SK-N-SH (cell line): ENCODE measurements at regions not wholly inside any gene's neighbourhood (a gene's known extent, or its start where the extent isn't known, plus 50 kb on each side); places are given as distances from the start of the nearest gene placed in this dataset.

Experiments
- EP300 ChIP-seq, 2 experiments: IDR thresholded peaks; 2 replicates each; pipeline versions ENCODE4 v1.4.0 to v1.6.1; 2012; ENCODE audit warnings: borderline replicate concordance in 1 of 2, low read depth in 1 of 2, low read length in 1 of 2
- EZH2phosphoT487 ChIP-seq: fragments of 200-600 bp; sonication (generic); IDR thresholded peaks from 2 replicates; pipeline ENCODE4 v1.6.1; 2017; ENCODE audit warnings: low read depth, mixed run types, mild to moderate bottlenecking, antibody characterized with exemption, moderate library complexity, borderline replicate concordance
- GABPA ChIP-seq: IDR thresholded peaks from 2 replicates; pipeline ENCODE4 v1.4.0; 2012; ENCODE audit warnings: low read depth, mild to moderate bottlenecking
- JUND ChIP-seq: IDR thresholded peaks from 2 replicates; pipeline ENCODE4 v1.4.0; 2012
- POLR2AphosphoS5 ChIP-seq: IDR thresholded peaks from 2 replicates; pipeline ENCODE4 v1.6.1; 2012; ENCODE audit warnings: low read depth, low read length
- RCOR1 ChIP-seq: fragments of 150-350 bp; IDR thresholded peaks from 2 replicates; pipeline ENCODE4 v1.6.1; 2017; ENCODE audit warnings: antibody characterized with exemption, low read length
- RFX5 ChIP-seq: IDR thresholded peaks from 2 replicates; pipeline ENCODE4 v1.6.1; 2012; ENCODE audit warnings: mild to moderate bottlenecking, improper control_type of control experiment, low read length
- SMC3 ChIP-seq: IDR thresholded peaks from 2 replicates; pipeline ENCODE4 v1.6.1; 2012; ENCODE audit warnings: low read depth, low read length, improper control_type of control experiment
- TAF1 ChIP-seq: IDR thresholded peaks from 2 replicates; pipeline ENCODE4 v1.6.1; 2012; ENCODE audit warnings: low read depth, mild to moderate bottlenecking, low read length, moderate library complexity, borderline replicate concordance
- TF ChIP-seq, protein P1 (sequence below): fragments of 200-600 bp; sonication (generic); IDR thresholded peaks from 2 replicates; pipeline ENCODE4 v1.6.1; 2017; ENCODE audit warnings: antibody characterized with exemption, mild to moderate bottlenecking, moderate library complexity
- TF ChIP-seq, protein P2 (sequence below): IDR thresholded peaks from 2 replicates; pipeline ENCODE4 v1.4.0; 2012; ENCODE audit warnings: low read depth
- TF ChIP-seq, protein P3 (sequence below): fragments of 150-350 bp; IDR thresholded peaks from 2 replicates; pipeline ENCODE4 v1.6.1; 2017; ENCODE audit warnings: antibody characterized with exemption, low read length, low read depth, borderline replicate concordance

DNA sequence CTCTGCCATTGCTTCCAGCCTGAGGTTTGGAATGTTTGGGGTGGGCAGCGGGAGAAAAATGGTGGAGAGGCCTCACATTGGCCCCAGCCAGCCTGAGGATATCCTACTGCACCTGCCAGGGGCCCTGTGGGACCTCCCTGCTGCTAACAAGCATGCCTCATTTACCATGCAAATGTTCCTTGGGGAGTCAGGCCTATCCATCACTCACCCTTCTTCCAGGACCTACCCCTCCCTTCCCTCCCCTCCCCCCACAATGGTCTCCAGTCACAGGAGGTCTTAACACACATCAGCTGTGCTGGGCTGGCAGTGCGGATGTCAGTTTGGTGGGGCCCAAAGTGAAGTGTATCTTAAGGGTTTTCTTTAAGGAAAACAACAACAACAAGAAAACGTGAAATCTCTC, 139.2 kb downstream of the SHOX start:
- TF ChIP-seq, protein P1, sequence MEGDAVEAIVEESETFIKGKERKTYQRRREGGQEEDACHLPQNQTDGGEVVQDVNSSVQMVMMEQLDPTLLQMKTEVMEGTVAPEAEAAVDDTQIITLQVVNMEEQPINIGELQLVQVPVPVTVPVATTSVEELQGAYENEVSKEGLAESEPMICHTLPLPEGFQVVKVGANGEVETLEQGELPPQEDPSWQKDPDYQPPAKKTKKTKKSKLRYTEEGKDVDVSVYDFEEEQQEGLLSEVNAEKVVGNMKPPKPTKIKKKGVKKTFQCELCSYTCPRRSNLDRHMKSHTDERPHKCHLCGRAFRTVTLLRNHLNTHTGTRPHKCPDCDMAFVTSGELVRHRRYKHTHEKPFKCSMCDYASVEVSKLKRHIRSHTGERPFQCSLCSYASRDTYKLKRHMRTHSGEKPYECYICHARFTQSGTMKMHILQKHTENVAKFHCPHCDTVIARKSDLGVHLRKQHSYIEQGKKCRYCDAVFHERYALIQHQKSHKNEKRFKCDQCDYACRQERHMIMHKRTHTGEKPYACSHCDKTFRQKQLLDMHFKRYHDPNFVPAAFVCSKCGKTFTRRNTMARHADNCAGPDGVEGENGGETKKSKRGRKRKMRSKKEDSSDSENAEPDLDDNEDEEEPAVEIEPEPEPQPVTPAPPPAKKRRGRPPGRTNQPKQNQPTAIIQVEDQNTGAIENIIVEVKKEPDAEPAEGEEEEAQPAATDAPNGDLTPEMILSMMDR: no peak
- TF ChIP-seq RCOR1 (no peak), TAF1 (no peak), EZH2phosphoT487 (no peak), POLR2AphosphoS5 (no peak), RFX5 (no peak), EP300 (IDR thresholded peaks at IDR 0.05; ENCODE audit: borderline replicate concordance in 1 of 2, low read depth in 1 of 2, low read length in 1 of 2) (no peak), JUND (no peak), SMC3 (no peak), GABPA (no peak)
- TF ChIP-seq, protein P2, sequence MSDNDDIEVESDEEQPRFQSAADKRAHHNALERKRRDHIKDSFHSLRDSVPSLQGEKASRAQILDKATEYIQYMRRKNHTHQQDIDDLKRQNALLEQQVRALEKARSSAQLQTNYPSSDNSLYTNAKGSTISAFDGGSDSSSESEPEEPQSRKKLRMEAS: no peak
- TF ChIP-seq, protein P3, sequence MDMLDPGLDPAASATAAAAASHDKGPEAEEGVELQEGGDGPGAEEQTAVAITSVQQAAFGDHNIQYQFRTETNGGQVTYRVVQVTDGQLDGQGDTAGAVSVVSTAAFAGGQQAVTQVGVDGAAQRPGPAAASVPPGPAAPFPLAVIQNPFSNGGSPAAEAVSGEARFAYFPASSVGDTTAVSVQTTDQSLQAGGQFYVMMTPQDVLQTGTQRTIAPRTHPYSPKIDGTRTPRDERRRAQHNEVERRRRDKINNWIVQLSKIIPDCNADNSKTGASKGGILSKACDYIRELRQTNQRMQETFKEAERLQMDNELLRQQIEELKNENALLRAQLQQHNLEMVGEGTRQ: no peak
